Left lung (tissue), 4 donors: ENCODE measurements at regions not wholly inside any gene's neighbourhood (a gene's known extent, or its start where the extent isn't known, plus 50 kb on each side); places are given as distances from the start of the nearest gene placed in this dataset.
A peak's percentile ranks its signal among the peaks of the same experiment; 100 is the strongest.

Experiments used
- ATAC-seq: fragments of 200-7000 bp; cut with Tn5 transposase; one replicate; pipeline ENCODE4 v1.9.1; 2020; ENCODE audit warnings: moderate library complexity
- DNase-seq, 4 donors: peaks; one replicate each; pipeline ENCODE4 v3.0.0-alpha.2; 2013 to 2020
- H3K27ac ChIP-seq, 2 donors: fragments of 200-600 bp; sonication (generic) in 1 of 2; one replicate each; pipeline versions ENCODE4 v1.5.0 to v1.8.0; 2020 to 2021
- H3K27me3 ChIP-seq, 2 donors: fragments of 200-600 bp; sonication (generic) in 1 of 2; one replicate each; pipeline versions ENCODE4 v1.5.0 to v1.8.0; 2020 to 2021
- H3K36me3 ChIP-seq, 2 donors: fragments of 200-600 bp; sonication (generic) in 1 of 2; one replicate each; pipeline versions ENCODE4 v1.5.0 to v1.8.0; 2020 to 2021
- H3K4me1 ChIP-seq, 2 donors: fragments of 200-600 bp; one replicate each; pipeline ENCODE4 v1.8.0; 2021
- H3K4me3 ChIP-seq, 2 donors: fragments of 200-600 bp; sonication (generic) in 1 of 2; one replicate each; pipeline versions ENCODE4 v1.5.0 to v1.8.0; 2020 to 2021; ENCODE audit warnings: mild to moderate bottlenecking in 1 of 2
- H3K9me3 ChIP-seq, 2 donors: fragments of 200-600 bp; sonication (generic) in 1 of 2; one replicate each; pipeline versions ENCODE4 v1.5.0 to v1.8.0; 2020 to 2021
- intact Hi-C, 2 donors: fragments of 100-400 bp; cut with DNase I; formaldehyde crosslinking; loops; one replicate each; pipeline versions ENCODE4 v1.11.2 to v1.14.2; 2022
- TF ChIP-seq, protein P1 (sequence below), 2 donors: fragments of 200-600 bp; sonication (generic) in 1 of 2; IDR thresholded peaks; one replicate each; pipeline versions ENCODE4 v1.5.0 to v1.8.0; 2021; ENCODE audit warnings: antibody characterized with exemption in 2 of 2
- donor health status: DM: no; HTN: yes; CAD: no.
- donor health status: DM: no; HTN: no; CAD: no.

DNA sequence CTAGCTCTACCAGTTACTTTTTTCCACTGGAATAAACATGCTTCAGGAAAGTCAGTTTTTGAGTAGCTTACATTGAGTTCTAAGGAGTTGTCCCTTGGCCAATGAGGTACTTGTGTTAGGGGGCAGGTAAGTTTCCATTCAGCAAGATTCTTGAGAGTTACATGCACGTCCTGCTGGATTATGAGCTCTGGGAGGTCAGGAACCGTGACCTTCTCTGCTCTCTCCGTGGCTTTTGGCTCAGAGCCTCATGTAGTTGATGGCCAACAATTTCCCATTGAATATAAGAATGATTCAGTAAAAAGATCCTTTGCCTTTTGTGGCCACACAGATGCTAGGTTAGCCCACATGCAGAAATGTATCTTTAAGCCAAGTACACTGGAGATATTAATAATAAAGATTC lies 181.8 kb upstream of the RALGAPA2 start:
- H3K4me1 ChIP-seq = no peaks in the 10 kb centered on the region
- ATAC-seq = peak; percentile 47
- H3K27ac ChIP-seq = no peak overlapping the region
- H3K27me3 ChIP-seq = peaks cover 0 to 5% of the 10 kb centered on the region in 2 donors
- intact Hi-C loops = no loop called here
- H3K36me3 ChIP-seq = no peaks in the 10 kb centered on the region
- H3K9me3 ChIP-seq = no peaks in the 10 kb centered on the region
- no peak overlapping the region for H3K4me3 ChIP-seq
- peak in 1 of 4 donors; percentile 6 for DNase-seq
- TF ChIP-seq, protein P1, sequence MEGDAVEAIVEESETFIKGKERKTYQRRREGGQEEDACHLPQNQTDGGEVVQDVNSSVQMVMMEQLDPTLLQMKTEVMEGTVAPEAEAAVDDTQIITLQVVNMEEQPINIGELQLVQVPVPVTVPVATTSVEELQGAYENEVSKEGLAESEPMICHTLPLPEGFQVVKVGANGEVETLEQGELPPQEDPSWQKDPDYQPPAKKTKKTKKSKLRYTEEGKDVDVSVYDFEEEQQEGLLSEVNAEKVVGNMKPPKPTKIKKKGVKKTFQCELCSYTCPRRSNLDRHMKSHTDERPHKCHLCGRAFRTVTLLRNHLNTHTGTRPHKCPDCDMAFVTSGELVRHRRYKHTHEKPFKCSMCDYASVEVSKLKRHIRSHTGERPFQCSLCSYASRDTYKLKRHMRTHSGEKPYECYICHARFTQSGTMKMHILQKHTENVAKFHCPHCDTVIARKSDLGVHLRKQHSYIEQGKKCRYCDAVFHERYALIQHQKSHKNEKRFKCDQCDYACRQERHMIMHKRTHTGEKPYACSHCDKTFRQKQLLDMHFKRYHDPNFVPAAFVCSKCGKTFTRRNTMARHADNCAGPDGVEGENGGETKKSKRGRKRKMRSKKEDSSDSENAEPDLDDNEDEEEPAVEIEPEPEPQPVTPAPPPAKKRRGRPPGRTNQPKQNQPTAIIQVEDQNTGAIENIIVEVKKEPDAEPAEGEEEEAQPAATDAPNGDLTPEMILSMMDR (IDR thresholded peaks at IDR 0.05) = no peak

DNA sequence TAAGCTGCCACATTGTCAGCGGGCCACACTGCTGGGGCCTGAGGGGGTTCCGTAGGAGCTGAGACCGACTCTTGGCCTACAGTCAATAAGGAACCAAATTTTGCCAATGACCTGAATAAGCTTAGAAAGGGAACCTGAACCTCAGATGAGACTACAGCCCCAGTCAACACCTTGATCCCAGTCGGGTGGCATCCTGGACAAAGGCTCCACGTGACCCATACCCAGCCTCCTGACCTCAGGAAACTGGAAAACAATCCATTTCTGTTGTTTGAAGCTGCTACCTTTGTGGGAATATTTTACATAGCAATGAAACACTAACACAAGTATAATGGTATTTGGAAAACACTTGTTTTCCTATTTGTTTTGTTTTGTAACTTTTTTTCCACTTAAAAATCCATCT lies 179.9 kb upstream of the RALGAPA2 start:
- Histone ChIP-seq H3K4me3 (no peak overlapping the region), H3K36me3 (no peaks in the 10 kb centered on the region), H3K27ac (no peak overlapping the region), H3K4me1 (no peaks in the 10 kb centered on the region), H3K9me3 (no peaks in the 10 kb centered on the region), H3K27me3 (peaks cover 0 to 9% of the 10 kb centered on the region in 2 donors)
- DNase-seq (no peak), ATAC-seq (no peak)
- intact Hi-C loops = no loop called here
- TF ChIP-seq, protein P1 (IDR thresholded peaks at IDR 0.05) = no peak

DNA sequence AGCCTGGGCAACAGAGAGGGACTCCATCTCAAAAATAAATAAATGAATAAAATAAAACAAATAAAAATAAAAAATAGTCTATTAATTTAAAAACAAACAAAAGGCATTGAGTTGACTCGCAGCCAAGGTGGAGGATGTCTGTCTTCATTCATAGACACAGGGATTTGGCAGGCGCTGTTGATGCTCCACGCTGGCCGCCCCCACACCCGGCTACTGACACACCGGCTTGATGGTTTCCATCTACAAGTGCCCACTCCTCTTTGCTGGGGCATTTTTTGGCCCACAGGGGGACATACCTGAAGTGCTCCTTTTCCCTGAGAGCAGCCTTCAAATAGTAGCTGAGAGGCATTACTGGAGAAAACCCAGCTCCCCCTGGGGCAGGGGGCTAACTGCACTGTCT lies 178.3 kb upstream of the RALGAPA2 start:
- no peak for DNase-seq
- ATAC-seq = no peak

DNA sequence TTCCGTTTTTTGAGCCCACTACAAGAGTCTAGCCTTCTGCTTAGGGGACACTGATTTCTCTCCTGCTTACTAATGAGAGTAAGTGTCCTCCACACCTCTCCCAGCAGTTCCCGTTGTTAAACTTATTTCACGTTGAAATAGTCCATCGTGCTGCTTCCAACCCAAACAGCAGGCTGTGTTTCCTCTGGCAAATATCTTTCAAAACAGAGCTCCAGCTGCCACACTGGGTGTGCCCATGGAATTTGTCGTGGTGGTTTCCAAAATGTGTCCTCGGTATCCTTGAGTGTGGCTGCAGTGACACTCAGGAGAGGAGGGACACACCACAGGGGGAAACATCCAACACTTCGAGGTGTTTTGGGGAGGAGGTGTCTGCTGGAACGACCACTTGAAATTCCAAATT lies 176.5 kb upstream of the RALGAPA2 start:
- DNase-seq (no peak), ATAC-seq (no peak)
- Histone ChIP-seq H3K27ac (no peak overlapping the region), H3K36me3 (no peaks in the 10 kb centered on the region), H3K4me3 (no peak overlapping the region), H3K9me3 (no peaks in the 10 kb centered on the region), H3K27me3 (peaks cover 0 to 13% of the 10 kb centered on the region in 2 donors), H3K4me1 (no peaks in the 10 kb centered on the region)
- intact Hi-C loops = no loop called here
- TF ChIP-seq, protein P1 (IDR thresholded peaks at IDR 0.05) = no peak

More for the DNA sequence above, 178.3 kb upstream of the RALGAPA2 start:
- intact Hi-C loops = no loop called here
- H3K27ac ChIP-seq = no peak overlapping the region
- H3K4me1 ChIP-seq = no peaks in the 10 kb centered on the region
- H3K9me3 ChIP-seq = no peaks in the 10 kb centered on the region
- no peaks in the 10 kb centered on the region for H3K36me3 ChIP-seq
- TF ChIP-seq, protein P1 (IDR thresholded peaks at IDR 0.05) = no peak
- peaks cover 0 to 10% of the 10 kb centered on the region in 2 donors for H3K27me3 ChIP-seq
- H3K4me3 ChIP-seq = no peak overlapping the region

DNA sequence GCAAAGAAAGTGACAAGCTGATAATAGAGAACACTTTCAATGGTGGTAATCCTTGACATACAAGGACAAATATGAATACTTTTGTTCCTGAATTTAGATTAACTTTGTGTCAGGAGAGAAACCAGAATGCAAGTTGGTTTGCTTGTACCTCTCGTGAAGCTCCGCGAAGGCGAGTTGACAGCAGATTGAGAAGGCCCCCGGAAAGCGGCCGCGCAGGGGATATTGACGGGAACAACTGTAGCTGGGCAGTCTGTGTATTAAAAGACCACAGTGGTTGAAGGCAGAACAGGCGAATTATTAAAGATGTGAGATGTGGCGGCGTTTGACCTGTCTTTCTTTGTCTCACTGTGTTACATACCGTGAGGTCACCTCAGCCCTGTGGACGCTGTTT lies 175.8 kb upstream of the RALGAPA2 start:
- Histone ChIP-seq H3K27ac (no peak overlapping the region), H3K4me3 (no peak overlapping the region), H3K4me1 (no peaks in the 10 kb centered on the region), H3K9me3 (no peaks in the 10 kb centered on the region), H3K27me3 (peaks cover 0 to 13% of the 10 kb centered on the region in 2 donors), H3K36me3 (no peaks in the 10 kb centered on the region)
- intact Hi-C loops = no loop called here
- ATAC-seq (no peak), DNase-seq (no peak)
- TF ChIP-seq, protein P1 (IDR thresholded peaks at IDR 0.05) = no peak
